ENCODE measurements at regions not wholly inside any gene's neighbourhood (a gene's known extent, or its start where the extent isn't known, plus 50 kb on each side); places are given as distances from the start of the nearest gene placed in this dataset.

DNA sequence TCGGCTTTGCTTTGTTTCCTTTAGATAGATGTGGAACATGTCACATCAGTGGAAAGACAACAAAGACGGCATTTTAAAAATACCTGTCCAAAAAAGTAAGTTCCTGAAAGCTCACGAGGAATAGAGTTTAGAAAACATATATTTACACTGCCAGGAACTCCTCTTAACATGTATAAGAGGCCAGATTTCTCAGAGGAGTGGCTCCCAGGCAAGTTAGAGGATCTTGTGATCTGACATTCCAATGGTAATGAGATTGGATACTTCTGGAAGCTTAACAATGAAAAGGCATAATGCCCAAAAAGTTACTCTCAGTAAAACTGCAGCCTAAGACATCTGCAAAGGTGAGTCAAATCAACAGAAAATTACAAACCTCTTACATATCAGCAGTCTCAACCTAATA is 77.1 kb downstream of the CYRIA start:
- H3K4me1 ChIP-seq = no peaks in the 10 kb centered on the region
- no peak overlapping the region for H3K4me3 ChIP-seq (ENCODE audit: low read depth, low read length)
- DNase-seq = no peak
- H3K36me3 ChIP-seq = no peaks in the 10 kb centered on the region
- TF ChIP-seq, protein P1, sequence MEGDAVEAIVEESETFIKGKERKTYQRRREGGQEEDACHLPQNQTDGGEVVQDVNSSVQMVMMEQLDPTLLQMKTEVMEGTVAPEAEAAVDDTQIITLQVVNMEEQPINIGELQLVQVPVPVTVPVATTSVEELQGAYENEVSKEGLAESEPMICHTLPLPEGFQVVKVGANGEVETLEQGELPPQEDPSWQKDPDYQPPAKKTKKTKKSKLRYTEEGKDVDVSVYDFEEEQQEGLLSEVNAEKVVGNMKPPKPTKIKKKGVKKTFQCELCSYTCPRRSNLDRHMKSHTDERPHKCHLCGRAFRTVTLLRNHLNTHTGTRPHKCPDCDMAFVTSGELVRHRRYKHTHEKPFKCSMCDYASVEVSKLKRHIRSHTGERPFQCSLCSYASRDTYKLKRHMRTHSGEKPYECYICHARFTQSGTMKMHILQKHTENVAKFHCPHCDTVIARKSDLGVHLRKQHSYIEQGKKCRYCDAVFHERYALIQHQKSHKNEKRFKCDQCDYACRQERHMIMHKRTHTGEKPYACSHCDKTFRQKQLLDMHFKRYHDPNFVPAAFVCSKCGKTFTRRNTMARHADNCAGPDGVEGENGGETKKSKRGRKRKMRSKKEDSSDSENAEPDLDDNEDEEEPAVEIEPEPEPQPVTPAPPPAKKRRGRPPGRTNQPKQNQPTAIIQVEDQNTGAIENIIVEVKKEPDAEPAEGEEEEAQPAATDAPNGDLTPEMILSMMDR (IDR thresholded peaks at IDR 0.05; ENCODE audit: low read depth, low read length) = no peak
- no peaks in the 10 kb centered on the region for H3K9me3 ChIP-seq
- H3K27me3 ChIP-seq = no peaks in the 10 kb centered on the region

DNA sequence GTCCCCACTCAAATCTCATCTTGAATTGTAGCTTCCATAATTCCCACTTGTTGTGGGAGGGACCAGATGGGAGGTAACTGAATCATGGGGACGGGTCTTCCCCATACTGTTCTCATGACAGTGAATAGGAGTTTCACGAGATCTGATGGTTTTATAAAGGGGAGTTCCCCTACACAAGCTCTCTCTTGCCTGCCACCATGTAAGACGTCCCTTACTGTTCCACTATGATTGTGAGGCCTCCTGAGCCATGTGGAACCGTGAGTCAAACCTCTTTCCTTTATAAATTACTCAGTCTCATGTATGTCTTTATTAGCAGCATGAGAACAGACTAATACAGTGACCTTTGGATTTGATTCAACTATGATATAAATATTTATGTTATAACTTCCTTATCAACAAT is 78.0 kb downstream of the CYRIA start:
- Histone ChIP-seq H3K4me1 (no peaks in the 10 kb centered on the region), H3K27me3 (no peaks in the 10 kb centered on the region), H3K4me3 (ENCODE audit: low read depth, low read length) (no peak overlapping the region), H3K36me3 (no peaks in the 10 kb centered on the region), H3K9me3 (no peaks in the 10 kb centered on the region)
- TF ChIP-seq, protein P1 (IDR thresholded peaks at IDR 0.05; ENCODE audit: low read depth, low read length) = no peak
- DNase-seq = no peak

DNA sequence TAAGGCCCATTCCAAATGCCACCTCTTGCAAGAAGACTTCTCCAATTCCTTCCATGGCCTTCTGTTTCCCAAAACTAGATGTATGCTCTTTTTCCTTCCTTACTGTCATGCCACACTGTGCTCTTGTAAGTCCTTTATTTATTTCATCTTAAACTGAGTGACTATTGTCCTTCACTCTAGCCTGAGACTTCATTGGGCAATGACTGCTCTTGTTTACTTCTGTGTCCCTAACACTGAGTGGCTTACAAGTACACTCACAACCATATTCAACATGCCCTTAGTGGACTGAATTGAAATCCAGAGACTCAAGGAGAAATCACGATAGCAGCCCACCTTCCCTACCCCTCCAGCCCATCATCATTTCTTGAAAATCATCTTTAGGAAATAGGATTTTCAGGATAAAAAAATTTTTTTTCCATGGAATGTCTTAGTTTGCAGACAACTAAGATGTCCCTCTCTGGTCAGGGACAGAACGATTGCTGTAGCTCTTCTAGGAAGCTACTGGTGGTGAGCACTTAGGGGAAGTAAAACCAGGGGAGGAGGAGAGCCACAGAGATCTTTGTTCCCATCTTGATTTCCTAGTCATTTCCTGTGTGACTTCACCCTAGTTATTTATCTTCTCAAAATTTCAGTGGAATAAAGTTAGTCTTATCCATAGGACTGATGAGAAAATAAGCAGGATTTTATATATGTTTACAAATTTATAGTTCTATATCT is 80.7 kb downstream of the CYRIA start:
- TF ChIP-seq, protein P1 (IDR thresholded peaks at IDR 0.05; ENCODE audit: low read depth, low read length) = no peak
- H3K4me1 ChIP-seq = no peaks in the 10 kb centered on the region
- H3K27me3 ChIP-seq = no peaks in the 10 kb centered on the region
- DNase-seq = no peak
- H3K9me3 ChIP-seq = no peaks in the 10 kb centered on the region
- no peak overlapping the region for H3K4me3 ChIP-seq (ENCODE audit: low read depth, low read length)
- no peaks in the 10 kb centered on the region for H3K36me3 ChIP-seq

DNA sequence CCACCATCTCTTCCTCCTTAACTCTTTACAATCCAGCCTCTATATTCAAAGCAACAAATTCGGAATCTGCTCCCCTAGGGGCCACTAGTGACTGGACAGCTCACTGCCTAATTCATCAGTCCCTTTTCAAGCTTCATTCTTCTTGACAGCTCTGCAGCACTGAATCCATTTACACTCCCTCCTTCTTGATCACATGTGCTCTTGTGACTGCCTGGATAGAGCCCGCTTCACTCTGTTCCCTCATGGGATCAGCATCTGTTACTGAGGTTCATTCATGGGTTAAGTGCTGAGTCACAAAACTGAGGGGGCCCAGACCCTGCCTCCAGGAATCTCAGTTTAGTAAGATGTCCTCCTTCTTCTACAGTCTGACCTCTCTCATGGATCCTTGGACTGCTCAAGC is 81.5 kb downstream of the CYRIA start:
- no peak for DNase-seq
- no peaks in the 10 kb centered on the region for H3K36me3 ChIP-seq
- no peaks in the 10 kb centered on the region for H3K27me3 ChIP-seq
- H3K9me3 ChIP-seq = no peaks in the 10 kb centered on the region
- TF ChIP-seq, protein P1 (IDR thresholded peaks at IDR 0.05; ENCODE audit: low read depth, low read length) = no peak
- no peak overlapping the region for H3K4me3 ChIP-seq (ENCODE audit: low read depth, low read length)
- no peaks in the 10 kb centered on the region for H3K4me1 ChIP-seq

DNA sequence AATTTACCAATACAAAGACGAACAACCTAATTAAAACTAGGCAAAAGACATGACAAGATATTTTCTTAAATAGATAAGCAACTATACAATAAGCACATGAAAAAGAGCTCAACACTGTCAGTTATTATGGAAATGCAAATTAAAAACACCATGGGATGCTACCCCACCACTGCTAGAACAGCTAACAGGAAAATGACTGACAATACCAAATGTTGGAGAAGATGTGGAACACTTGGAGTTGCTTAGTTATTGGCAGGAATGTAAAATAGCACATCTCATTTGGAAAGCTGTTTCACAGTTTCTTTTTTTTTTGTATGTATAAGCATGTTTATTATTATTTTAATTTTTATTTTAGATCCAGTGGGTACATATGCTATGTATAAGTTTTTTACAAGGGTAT is 84.4 kb downstream of the CYRIA start:
- no peaks in the 10 kb centered on the region for H3K27me3 ChIP-seq
- TF ChIP-seq, protein P1 (IDR thresholded peaks at IDR 0.05; ENCODE audit: low read depth, low read length) = no peak

DNA sequence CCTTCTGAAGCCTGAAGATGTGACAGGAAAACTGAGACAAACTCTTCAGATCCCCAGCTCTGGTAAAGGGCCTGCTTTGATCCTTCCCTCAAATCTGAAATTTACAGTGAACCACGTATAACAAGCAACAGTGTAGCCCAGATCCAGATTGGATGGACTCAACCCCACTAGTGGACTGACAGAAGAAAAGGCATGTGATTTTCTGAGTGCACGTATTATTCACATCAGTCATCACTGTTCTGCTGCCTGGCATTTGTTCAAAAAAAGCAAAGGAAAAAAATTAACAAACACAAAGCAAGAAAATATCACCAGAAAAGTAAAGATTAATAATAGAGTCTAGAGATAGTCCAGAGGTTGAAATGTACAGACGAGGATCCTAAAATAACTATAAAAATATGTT is 87.6 kb downstream of the CYRIA start:
- TF ChIP-seq, protein P1 (IDR thresholded peaks at IDR 0.05; ENCODE audit: low read depth, low read length) = no peak
- H3K4me1 ChIP-seq = no peaks in the 10 kb centered on the region
- no peak for DNase-seq
- no peaks in the 10 kb centered on the region for H3K36me3 ChIP-seq
- H3K27me3 ChIP-seq = no peaks in the 10 kb centered on the region
- H3K9me3 ChIP-seq = no peaks in the 10 kb centered on the region
- H3K4me3 ChIP-seq (ENCODE audit: low read depth, low read length) = no peak overlapping the region

More for the DNA sequence above, 84.4 kb downstream of the CYRIA start:
- DNase-seq = no peak
- Histone ChIP-seq H3K36me3 (no peaks in the 10 kb centered on the region), H3K9me3 (no peaks in the 10 kb centered on the region), H3K4me3 (ENCODE audit: low read depth, low read length) (no peak overlapping the region), H3K4me1 (no peaks in the 10 kb centered on the region)
